ENCODE measurements at regions not wholly inside any gene's neighbourhood (a gene's known extent, or its start where the extent isn't known, plus 50 kb on each side); places are given as distances from the start of the nearest gene placed in this dataset.
A peak's percentile ranks its signal among the peaks of the same experiment; 100 is the strongest.

DNA sequence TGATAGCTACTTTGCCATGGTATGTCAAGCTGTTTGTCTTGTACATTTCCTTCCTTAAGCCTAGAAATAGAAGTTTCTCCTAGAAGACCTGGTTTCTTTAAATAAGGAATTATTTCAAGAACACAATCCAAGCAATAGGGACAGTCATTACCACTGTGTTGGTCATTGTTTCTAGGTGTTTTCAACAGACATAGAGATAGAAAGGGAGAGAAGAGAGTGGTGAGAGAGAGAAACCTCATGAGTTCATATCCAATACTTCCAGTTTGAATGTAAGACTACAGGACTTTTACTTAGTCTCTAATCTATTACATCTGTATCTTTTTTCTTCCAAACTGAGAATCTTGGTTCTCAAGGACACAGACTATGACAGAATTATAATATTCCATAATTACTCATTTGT lies 245.9 kb upstream of the STARD13 start:
- Histone ChIP-seq H3K9me3 (no peaks in the 10 kb centered on the region), H3K27ac (no peak overlapping the region), H3K36me3 (no peaks in the 10 kb centered on the region), H3K4me3 (no peak overlapping the region), H3K27me3 (no peaks in the 10 kb centered on the region), H3K4me1 (peaks cover 0 to 24% (median 0%) of the 10 kb centered on the region in 4 donors)
- no peak for DNase-seq (ENCODE audit: low spot score in 2 of 2)
- no peak for TF ChIP-seq EP300 (IDR thresholded peaks at IDR 0.05)
- TF ChIP-seq, protein P1, sequence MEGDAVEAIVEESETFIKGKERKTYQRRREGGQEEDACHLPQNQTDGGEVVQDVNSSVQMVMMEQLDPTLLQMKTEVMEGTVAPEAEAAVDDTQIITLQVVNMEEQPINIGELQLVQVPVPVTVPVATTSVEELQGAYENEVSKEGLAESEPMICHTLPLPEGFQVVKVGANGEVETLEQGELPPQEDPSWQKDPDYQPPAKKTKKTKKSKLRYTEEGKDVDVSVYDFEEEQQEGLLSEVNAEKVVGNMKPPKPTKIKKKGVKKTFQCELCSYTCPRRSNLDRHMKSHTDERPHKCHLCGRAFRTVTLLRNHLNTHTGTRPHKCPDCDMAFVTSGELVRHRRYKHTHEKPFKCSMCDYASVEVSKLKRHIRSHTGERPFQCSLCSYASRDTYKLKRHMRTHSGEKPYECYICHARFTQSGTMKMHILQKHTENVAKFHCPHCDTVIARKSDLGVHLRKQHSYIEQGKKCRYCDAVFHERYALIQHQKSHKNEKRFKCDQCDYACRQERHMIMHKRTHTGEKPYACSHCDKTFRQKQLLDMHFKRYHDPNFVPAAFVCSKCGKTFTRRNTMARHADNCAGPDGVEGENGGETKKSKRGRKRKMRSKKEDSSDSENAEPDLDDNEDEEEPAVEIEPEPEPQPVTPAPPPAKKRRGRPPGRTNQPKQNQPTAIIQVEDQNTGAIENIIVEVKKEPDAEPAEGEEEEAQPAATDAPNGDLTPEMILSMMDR (IDR thresholded peaks at IDR 0.05): no peak
- no peak for TF ChIP-seq POLR2A (IDR thresholded peaks at IDR 0.05)

DNA sequence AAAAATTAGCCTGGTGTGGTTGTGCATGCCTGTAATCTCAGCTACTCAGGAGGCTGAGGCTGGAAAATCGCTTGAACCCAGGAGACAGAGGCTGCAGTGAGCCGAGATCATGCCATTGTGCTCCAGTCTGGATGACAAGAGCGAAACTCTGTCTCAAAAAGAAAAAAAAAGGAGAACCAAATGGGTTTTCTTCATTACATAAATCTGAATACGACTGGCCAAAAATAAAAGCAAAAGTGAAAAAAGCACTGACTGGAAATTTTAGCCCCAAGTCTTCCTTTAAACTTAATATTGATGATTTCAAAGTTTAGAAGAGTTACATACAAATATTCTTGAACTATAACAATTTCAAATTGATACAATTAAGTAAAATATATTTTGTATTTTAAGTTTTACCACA lies 249.5 kb upstream of the STARD13 start:
- Histone ChIP-seq H3K4me1 (peaks cover 0 to 41% (median 4%) of the 10 kb centered on the region in 4 donors), H3K36me3 (no peaks in the 10 kb centered on the region), H3K27me3 (no peaks in the 10 kb centered on the region), H3K27ac (peak overlapping the region; percentile 40 to 98 (median 68)), H3K4me3 (no peak overlapping the region), H3K9me3 (no peaks in the 10 kb centered on the region)
- 44 to 58% methylated on average over 4 of the region's 4 CpGs for WGBS, 2 donors
- no peak for DNase-seq (ENCODE audit: low spot score in 2 of 2)
- TF ChIP-seq EP300 (IDR thresholded peaks at IDR 0.05) (no peak), POLR2A (IDR thresholded peaks at IDR 0.05) (no peak)
- TF ChIP-seq, protein P1 (IDR thresholded peaks at IDR 0.05): no peak

DNA sequence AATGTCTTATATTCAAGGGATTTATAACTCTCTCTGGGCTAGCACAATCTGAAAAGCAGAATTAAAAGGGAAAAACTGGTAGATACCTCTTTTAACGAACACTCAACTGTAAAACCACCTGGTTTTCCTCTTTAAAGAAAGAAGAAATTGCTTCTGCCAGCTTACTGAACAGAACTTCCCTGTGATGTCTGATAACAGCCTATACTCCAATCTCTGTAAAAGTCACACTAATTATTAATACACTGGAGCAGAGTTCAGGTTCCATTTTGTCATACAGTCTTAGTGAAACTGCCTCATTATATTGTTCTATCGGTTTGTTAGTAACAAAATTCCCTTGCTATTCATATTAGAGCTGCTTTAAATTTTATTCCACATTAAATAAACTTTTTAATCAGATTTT lies 251.0 kb upstream of the STARD13 start:
- TF ChIP-seq EP300 (IDR thresholded peaks at IDR 0.05): no peak
- TF ChIP-seq, protein P1 (IDR thresholded peaks at IDR 0.05): no peak
- peaks cover 0 to 55% (median 16%) of the 10 kb centered on the region in 4 donors for H3K4me1 ChIP-seq

DNA sequence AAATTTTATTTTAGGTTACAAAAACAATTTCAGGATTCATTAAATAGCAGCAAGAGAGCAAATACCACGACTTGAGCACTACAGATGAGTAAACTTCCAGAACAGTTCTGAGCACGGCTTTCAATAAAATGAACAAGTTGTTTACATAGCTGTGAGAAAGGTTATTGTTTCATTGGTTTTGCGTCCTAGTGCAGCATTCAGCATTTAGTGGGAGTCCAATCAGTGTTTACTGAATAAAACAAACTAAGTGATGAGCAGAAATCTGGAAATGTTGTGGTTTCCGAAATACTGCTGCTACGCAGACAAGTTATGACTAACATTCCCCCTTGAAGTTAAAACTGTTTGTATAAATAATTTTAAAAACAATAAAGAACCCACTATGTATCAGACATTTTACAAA lies 251.5 kb upstream of the STARD13 start:
- H3K36me3 ChIP-seq: no peaks in the 10 kb centered on the region
- peak overlapping the region; percentile 61 to 98 (median 82) for H3K27ac ChIP-seq
- no peaks in the 10 kb centered on the region for H3K9me3 ChIP-seq
- TF ChIP-seq, protein P1 (IDR thresholded peaks at IDR 0.05): no peak
- TF ChIP-seq EP300 (IDR thresholded peaks at IDR 0.05): peak in 1 of 2 donors; percentile 35
- peak in 1 of 2 donors; percentile 8 for TF ChIP-seq POLR2A (IDR thresholded peaks at IDR 0.05)
- peaks cover 0 to 58% (median 17%) of the 10 kb centered on the region in 4 donors for H3K4me1 ChIP-seq
- peak overlapping the region in 1 of 4 donors; percentile 26 for H3K4me3 ChIP-seq
- no peak for DNase-seq (ENCODE audit: low spot score in 2 of 2)
- H3K27me3 ChIP-seq: no peaks in the 10 kb centered on the region
- WGBS, 2 donors: 26 to 30% methylated on average over 5 of the region's 5 CpGs

More for the DNA sequence above, 251.0 kb upstream of the STARD13 start:
- Histone ChIP-seq H3K27ac (peak overlapping the region; percentile 61 to 98 (median 82)), H3K27me3 (no peaks in the 10 kb centered on the region), H3K36me3 (no peaks in the 10 kb centered on the region), H3K9me3 (no peaks in the 10 kb centered on the region), H3K4me3 (peak overlapping the region in 1 of 4 donors; percentile 26)
- DNase-seq (ENCODE audit: low spot score in 2 of 2): no peak
- WGBS, 2 donors: 43 to 53% methylated on average over 2 of the region's 2 CpGs

DNA sequence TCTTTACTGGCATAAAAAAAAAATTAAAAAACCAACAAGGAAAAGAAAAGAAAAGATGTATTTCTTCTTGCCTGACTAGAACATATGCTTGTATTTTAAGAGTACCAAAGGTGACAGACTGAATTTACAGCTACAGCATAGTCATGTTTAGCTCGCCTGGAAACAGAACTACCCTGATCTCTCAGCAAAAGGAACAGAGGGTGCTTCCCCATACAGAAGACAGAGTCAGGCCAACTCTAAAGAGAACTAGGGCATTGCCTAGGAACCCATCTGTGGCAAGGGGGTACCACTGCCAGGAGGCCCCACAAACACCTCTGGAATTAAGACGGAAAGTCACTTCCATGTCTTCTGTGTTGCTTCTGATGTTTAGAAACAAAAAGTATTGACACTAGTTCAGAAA lies 252.1 kb upstream of the STARD13 start:
- TF ChIP-seq POLR2A (IDR thresholded peaks at IDR 0.05) (peak in 1 of 2 donors; percentile 37), EP300 (IDR thresholded peaks at IDR 0.05) (peak in 1 of 2 donors; percentile 42)
- TF ChIP-seq, protein P1 (IDR thresholded peaks at IDR 0.05): no peak
- peak overlapping the region in 1 of 4 donors; percentile 26 for H3K4me3 ChIP-seq
- H3K27ac ChIP-seq: peak overlapping the region; percentile 61 to 98 (median 82)
- DNase-seq (ENCODE audit: low spot score in 2 of 2): no peak
- WGBS, 2 donors: 11 to 37% methylated on average over 2 of the region's 2 CpGs
- H3K36me3 ChIP-seq: no peaks in the 10 kb centered on the region
- H3K9me3 ChIP-seq: no peaks in the 10 kb centered on the region
- peaks cover 0 to 58% (median 17%) of the 10 kb centered on the region in 4 donors for H3K4me1 ChIP-seq
- no peaks in the 10 kb centered on the region for H3K27me3 ChIP-seq
